ENCODE measurements at regions not wholly inside any gene's neighbourhood (a gene's known extent, or its start where the extent isn't known, plus 50 kb on each side); places are given as distances from the start of the nearest gene placed in this dataset.

- no peak overlapping the region for H3K4me3 ChIP-seq
- peaks cover 0 to 41% (median 2%) of the 10 kb centered on the region in 9 donors for H3K27me3 ChIP-seq
- no peaks in the 10 kb centered on the region for H3K4me1 ChIP-seq
- intact Hi-C loops (cut with DNase I), result no loop called here
- TF ChIP-seq CTCF (IDR thresholded peaks at IDR 0.05) (no peak), POLR2A (IDR thresholded peaks at IDR 0.05) (no peak)
- 54 to 89% (median 79%) methylated on average over 5 to 13 of the region's 13 CpGs for WGBS, 4 donors
- H3K27ac ChIP-seq, result no peak overlapping the region
- ATAC-seq, result no peak
- H3K9me3 ChIP-seq, result no peaks in the 10 kb centered on the region
- DNase-seq, result no peak
- no peaks in the 10 kb centered on the region for H3K36me3 ChIP-seq
Observed at GRCh38 chr13:111919849-111920248, 147.1 kb upstream of the SOX1 start.

GRCh38 chr13:111920306-111920931 is 146.5 kb upstream of the SOX1 start:
- TF ChIP-seq CTCF (IDR thresholded peaks at IDR 0.05) (no peak), POLR2A (IDR thresholded peaks at IDR 0.05) (no peak)
- intact Hi-C loops (cut with DNase I), result no loop called here
- H3K27me3 ChIP-seq, result peaks cover 0 to 44% (median 2%) of the 10 kb centered on the region in 9 donors
- no peaks in the 10 kb centered on the region for H3K4me1 ChIP-seq
- WGBS, 4 donors, result 81 to 87% (median 81%) methylated on average over 17 to 21 of the region's 21 CpGs
- no peak for ATAC-seq
- DNase-seq, result no peak
- H3K9me3 ChIP-seq, result no peaks in the 10 kb centered on the region
- H3K36me3 ChIP-seq, result no peaks in the 10 kb centered on the region
- no peak overlapping the region for H3K4me3 ChIP-seq
- no peak overlapping the region for H3K27ac ChIP-seq

- Histone ChIP-seq H3K27ac (no peak overlapping the region), H3K9me3 (no peaks in the 10 kb centered on the region), H3K4me3 (no peak overlapping the region), H3K4me1 (no peaks in the 10 kb centered on the region), H3K27me3 (peaks cover 0 to 50% (median 4%) of the 10 kb centered on the region in 9 donors), H3K36me3 (no peaks in the 10 kb centered on the region)
- ATAC-seq (no peak), DNase-seq (no peak)
- 36 to 40% (median 37%) methylated on average over 30 of the region's 30 CpGs for WGBS, 4 donors
- intact Hi-C loops (cut with DNase I), result no loop called here
- TF ChIP-seq CTCF (IDR thresholded peaks at IDR 0.05) (no peak), POLR2A (IDR thresholded peaks at IDR 0.05) (no peak)
Observed at GRCh38 chr13:111920932-111921705, 145.8 kb upstream of the SOX1 start.

- Histone ChIP-seq H3K9me3 (no peaks in the 10 kb centered on the region), H3K4me1 (no peaks in the 10 kb centered on the region), H3K27me3 (peaks cover 0 to 59% (median 5%) of the 10 kb centered on the region in 9 donors), H3K36me3 (no peaks in the 10 kb centered on the region), H3K27ac (no peak overlapping the region), H3K4me3 (no peak overlapping the region)
- intact Hi-C loops (cut with DNase I), result no loop called here
- DNase-seq (no peak), ATAC-seq (no peak)
- WGBS, 4 donors, result 74 to 84% (median 80%) methylated on average over 10 of the region's 10 CpGs
- TF ChIP-seq POLR2A (IDR thresholded peaks at IDR 0.05), result no peak
- no peak for TF ChIP-seq CTCF (IDR thresholded peaks at IDR 0.05)
Observed at GRCh38 chr13:111922086-111922485, 144.9 kb upstream of the SOX1 start.
